CD1c-positive myeloid dendritic cell (primary cell): ENCODE measurements at regions not wholly inside any gene's neighbourhood (a gene's known extent, or its start where the extent isn't known, plus 50 kb on each side); places are given as distances from the start of the nearest gene placed in this dataset.
A peak's percentile ranks its signal among the peaks of the same experiment; 100 is the strongest.
"Not testable (repeated sequence)": the region's sequence is repeated elsewhere in the genome, so short reads cannot be mapped to it uniquely, and the experiment has no call there.

Source experiments
- DNase-seq: peaks from one replicate; pipeline ENCODE4 v3.0.0-alpha.2; 2016; ENCODE audit errors: extremely low spot score

GRCh38 chr12:129959889-129960288 lies 56.1 kb upstream of the TMEM132D start:
- DNase-seq: no peak

DNA sequence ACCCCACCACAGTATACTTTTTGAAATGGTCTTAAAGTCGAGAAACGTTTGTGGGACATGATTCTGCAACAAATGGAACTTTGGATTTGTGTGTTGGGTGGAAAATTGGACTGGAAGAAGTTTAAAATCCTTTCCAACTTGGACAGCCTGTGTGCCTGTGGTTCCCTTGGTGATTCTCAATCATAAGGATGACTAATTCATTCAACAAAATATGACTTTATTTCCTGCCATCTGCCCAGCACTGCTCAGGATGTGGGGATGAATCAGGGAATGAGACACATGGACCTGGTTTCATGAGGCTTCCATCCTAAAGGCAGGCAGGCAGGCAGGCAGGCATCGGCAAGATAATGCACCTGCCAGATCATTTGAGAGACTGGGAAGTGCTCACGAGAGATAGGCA lies 57.3 kb upstream of the TMEM132D start:
- DNase-seq: no peak

GRCh38 chr12:129961856-129962255 lies 58.0 kb upstream of the TMEM132D start:
- DNase-seq: no peak

- DNase-seq: no peak
Measured at GRCh38 chr12:129964300-129964699, 60.5 kb upstream of the TMEM132D start.

- DNase-seq: no peak
Measured at GRCh38 chr12:129964826-129965457, 61.1 kb upstream of the TMEM132D start.

- DNase-seq: no peak
Measured at GRCh38 chr12:129966146-129966995, 62.5 kb upstream of the TMEM132D start.

DNA sequence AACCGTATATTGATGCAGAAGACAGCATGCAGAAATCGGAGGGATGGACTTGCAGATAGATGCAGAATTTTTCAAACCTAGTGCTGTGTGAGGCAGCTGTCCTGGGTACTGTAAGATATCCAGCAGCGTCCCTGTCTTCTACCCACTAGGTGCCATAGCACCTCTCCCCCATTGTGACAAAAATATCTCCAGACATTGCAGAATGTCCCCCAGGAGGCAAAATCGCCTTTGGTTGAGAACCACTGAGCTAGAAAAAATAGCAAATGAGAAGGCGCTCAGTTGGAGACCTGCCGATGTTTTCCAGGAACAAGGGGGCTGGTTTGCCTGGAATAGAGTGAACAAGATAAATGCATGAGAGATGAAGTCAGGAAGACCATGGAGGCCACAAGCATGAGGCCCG lies 67.9 kb upstream of the TMEM132D start:
- no peak for DNase-seq

DNA sequence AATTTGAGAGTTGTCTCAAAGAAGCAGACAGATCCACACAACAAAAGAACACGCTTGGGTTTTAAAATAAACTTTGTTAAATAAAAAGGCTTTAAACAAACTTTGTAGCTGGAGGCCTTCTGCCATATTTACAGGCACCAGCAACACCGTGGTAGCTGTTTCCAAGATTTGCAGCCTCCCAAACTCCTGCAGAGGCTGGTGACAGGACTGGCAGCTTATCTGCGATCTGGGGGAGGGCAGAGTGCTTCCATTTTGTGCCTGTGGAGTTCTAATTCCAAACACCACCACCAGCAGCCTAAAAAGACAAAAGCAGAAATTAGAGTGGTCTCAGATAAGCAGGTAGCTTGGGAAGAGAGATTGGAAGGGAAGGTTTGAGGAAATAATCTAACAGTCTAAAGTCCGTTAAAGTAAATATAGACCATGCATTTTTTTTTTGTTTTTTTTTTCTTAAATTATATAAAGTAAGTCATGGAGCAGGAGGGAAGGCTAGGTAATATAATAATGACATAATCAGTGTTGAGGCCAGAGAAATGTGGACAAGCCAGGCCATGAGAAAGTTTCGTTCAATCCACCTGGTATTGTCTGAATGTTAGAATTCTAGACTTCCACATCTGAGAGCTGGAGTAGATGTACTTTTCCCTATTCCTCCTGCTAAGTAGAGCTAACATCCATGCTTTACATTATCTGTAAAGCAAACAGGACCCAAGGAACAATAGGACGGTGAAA lies 69.6 kb upstream of the TMEM132D start:
- DNase-seq: no peak

DNA sequence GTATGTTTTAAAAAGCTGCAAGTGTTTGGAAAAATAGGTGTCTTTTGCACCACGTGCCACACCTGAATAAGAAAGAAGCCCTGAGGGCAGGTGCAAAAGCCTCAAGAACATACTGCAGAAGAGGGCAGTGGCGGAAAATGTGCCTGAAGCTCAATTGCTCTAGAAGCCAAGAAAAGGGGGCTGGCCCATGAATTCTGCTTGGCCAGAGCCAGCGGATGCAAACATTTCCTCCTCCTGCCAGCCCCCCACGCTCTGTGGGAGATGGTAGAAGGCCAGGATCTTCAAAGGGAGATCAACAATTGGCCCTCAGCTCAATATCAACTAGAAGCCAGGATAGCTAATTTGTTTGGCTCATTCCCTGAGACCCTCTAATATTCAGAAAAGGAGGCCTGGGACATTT lies 80.3 kb upstream of the TMEM132D start:
- no peak for DNase-seq

GRCh38 chr12:129987841-129988240 lies 84.0 kb upstream of the TMEM132D start:
- no peak for DNase-seq

- no peak for DNase-seq
Measured at GRCh38 chr12:129994634-129995033, 90.8 kb upstream of the TMEM132D start.

- DNase-seq: no peak
Measured at GRCh38 chr12:129997239-129997638, 93.4 kb upstream of the TMEM132D start.

- not testable (repeated sequence) for DNase-seq
Measured at GRCh38 chr12:130004310-130004877, 100.6 kb upstream of the TMEM132D start.

DNA sequence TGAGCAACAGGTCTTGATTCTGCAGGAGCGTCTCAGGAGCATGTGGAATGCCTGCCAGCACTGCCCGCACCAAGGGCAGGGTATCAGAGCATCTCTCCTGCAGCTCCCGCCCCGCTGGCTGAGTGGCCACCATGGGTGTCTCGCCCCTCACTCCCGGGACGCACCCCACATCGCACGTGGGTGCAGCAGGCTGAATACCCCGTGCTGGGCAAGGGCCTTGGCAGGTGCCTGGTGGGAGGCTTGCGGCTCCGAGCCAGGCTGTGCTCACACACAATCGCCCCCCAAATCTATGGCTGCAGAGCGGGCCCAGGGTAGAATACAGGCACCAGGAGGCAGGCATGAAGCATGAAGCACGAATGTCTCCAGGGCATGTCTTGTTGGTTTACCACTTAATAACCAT lies 103.9 kb upstream of the TMEM132D start:
- no peak for DNase-seq

- DNase-seq: no peak
Measured at GRCh38 chr12:130008241-130008640, 104.4 kb upstream of the TMEM132D start.

- DNase-seq: no peak
Measured at GRCh38 chr12:130009961-130010360, 106.1 kb upstream of the TMEM132D start.

- DNase-seq: no peak
Measured at GRCh38 chr12:130011611-130012385, 108.0 kb upstream of the TMEM132D start.

DNA sequence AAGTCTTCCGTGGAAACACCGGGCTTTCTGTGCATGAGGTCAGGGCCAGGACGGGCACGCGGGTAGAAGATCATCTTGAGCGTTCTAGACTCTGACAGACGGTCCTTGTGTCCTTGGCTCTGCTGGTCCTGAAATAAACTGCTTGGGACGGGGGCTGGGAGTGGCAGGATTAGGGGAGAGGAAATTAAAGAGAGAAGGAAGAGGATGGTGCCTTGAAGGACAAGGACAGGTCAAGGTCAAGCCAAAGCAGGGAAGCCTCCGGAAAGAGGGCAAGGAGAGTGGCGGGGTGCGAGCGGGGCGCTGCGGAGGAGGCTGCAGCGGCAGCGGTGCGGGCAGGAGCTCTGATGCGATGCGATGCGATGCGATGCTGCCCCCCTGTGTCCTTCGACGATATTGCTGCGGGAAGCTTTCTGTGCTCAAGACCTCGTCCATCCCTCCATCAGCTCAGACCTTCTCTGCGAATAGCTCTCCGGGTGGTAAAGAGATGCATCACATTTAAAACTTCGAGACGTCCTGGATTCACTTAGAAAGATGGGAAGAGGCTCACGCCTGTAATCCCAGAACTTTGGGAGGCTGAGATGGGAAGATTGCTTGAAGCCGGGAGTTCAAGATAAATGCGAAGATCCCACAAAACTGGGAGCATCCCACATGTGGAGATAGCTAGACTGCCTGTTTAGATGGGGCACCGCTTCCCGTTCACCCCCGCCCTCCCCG lies 110.1 kb upstream of the TMEM132D start:
- DNase-seq: peak; percentile 21

DNA sequence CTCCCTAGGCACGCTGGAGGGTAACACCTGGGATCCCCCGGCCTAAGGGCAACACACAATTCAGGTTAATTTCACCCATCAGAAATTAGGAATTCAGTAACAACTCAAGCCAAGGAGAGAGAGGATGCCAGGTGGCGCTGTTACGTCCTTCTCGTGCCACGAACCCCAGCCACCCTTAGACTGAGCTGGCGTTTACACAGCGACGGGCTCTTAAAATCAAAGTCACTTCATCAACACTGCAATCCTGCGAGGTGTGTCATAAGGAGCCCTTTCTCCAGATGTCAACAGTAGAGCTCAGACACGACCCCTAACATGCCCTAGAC lies 110.6 kb upstream of the TMEM132D start:
- DNase-seq: no peak

DNA sequence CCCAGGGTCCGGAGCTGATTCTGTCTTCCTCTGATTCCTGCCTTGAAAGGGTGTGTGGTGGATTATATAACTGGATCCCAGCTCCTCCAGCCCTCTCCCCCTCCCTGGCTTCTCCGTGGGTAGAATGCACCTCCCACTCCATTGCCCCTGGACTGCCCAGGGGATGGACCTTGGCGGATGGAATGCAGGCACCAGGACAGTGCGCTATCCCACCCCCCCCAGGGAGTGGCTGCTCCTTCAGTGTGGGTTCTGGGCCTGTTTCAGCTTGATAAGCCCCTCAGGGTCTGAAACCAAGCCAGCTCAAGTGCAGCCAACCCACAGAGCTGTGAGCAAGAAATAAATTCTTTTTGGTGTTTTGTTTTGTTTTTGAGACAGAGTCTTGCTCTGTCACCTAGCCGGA lies 112.4 kb upstream of the TMEM132D start:
- DNase-seq: no peak

- no peak for DNase-seq
Measured at GRCh38 chr12:130016986-130017385, 113.2 kb upstream of the TMEM132D start.
